CD4-positive, alpha-beta T cell (primary cell): ENCODE measurements at regions not wholly inside any gene's neighbourhood (a gene's known extent, or its start where the extent isn't known, plus 50 kb on each side); places are given as distances from the start of the nearest gene placed in this dataset.

Source experiments
- ATAC-seq: fragments of 200-7000 bp; cut with Tn5 transposase; one replicate; pipeline ENCODE4 v1.10.0; 2022; ENCODE audit warnings: mild to moderate bottlenecking; ENCODE audit not compliant: poor library complexity
- CTCF ChIA-PET: fragments of 350-600 bp; sonication (Branson Sonifier 250); formaldehyde crosslinking; loops from one replicate; lab custom pipeline; 2021; ENCODE audit warnings: antibody characterized with exemption, inconsistent platforms; lab: Charles Lee
- POLR2A ChIA-PET: fragments of 350-600 bp; sonication (Branson Sonifier 250); formaldehyde crosslinking; loops from one replicate; lab custom pipeline; 2021; ENCODE audit warnings: antibody characterized with exemption, inconsistent platforms; lab: Charles Lee
- DNase-seq, 14 experiments: peaks; one replicate each; pipeline ENCODE4 v3.0.0-alpha.2; 2013 to 2020; ENCODE audit warnings: mixed read lengths in 2 of 14
- H3K27ac ChIP-seq, 2 donors: one replicate each; pipeline versions ENCODE4 v1.5.1 to v1.7.0; 2013; ENCODE audit warnings: low read length in 2 of 2, low read depth in 1 of 2, mild to moderate bottlenecking in 1 of 2
- H3K27me3 ChIP-seq, 2 experiments: 1 replicate in 1 of 2; 2 replicates in 1 of 2; pipeline versions ENCODE4 v1.6.1 to v1.7.0; 2013; ENCODE audit warnings: low read length in 2 of 2, control low read depth in 1 of 2, mild to moderate bottlenecking in 1 of 2, moderate library complexity in 1 of 2; ENCODE audit not compliant: insufficient read depth in 2 of 2, control insufficient read depth in 1 of 2
- H3K36me3 ChIP-seq: one replicate; pipeline ENCODE4 v1.6.1; 2013; ENCODE audit warnings: low read length, control low read depth; ENCODE audit not compliant: insufficient read depth
- H3K4me1 ChIP-seq: one replicate; pipeline ENCODE4 v1.6.1; 2013; ENCODE audit warnings: low read length, control low read depth; ENCODE audit not compliant: insufficient read depth
- H3K4me3 ChIP-seq: one replicate; pipeline ENCODE4 v1.5.1; 2013; ENCODE audit warnings: mild to moderate bottlenecking, low read length, moderate library complexity
- H3K9me3 ChIP-seq, 2 experiments: 1 replicate in 1 of 2; 2 replicates in 1 of 2; pipeline versions ENCODE4 v1.6.1 to v1.7.0; 2013; ENCODE audit warnings: low read length in 2 of 2, mild to moderate bottlenecking in 2 of 2, control low read depth in 1 of 2, moderate library complexity in 1 of 2; ENCODE audit not compliant: control insufficient read depth in 1 of 2, insufficient read depth in 1 of 2
- H3K27ac Mint-ChIP-seq: one replicate; pipeline ENCODE4 v1.8.0; 2020; ENCODE audit warnings: mixed read lengths
- H3K27me3 Mint-ChIP-seq: one replicate; pipeline ENCODE4 v1.8.0; 2021; ENCODE audit warnings: mixed read lengths
- H3K36me3 Mint-ChIP-seq: one replicate; pipeline ENCODE4 v1.8.0; 2021; ENCODE audit warnings: low read depth, mixed read lengths
- H3K4me1 Mint-ChIP-seq: one replicate; pipeline ENCODE4 v1.8.0; 2021; ENCODE audit warnings: low read depth, mixed read lengths
- H3K4me3 Mint-ChIP-seq: one replicate; pipeline ENCODE4 v1.8.0; 2020; ENCODE audit warnings: mild to moderate bottlenecking, mixed read lengths
- H3K9me3 Mint-ChIP-seq: one replicate; pipeline ENCODE4 v1.8.0; 2020; ENCODE audit warnings: mixed read lengths
- intact Hi-C, 2 experiments: fragments of 100-400 bp; cut with DNase I in 1 of 2; cut with micrococcal nuclease in 1 of 2; formaldehyde crosslinking; loops; one replicate each; pipeline versions ENCODE4 v1.15.1 to v1.9.0; 2023 to 2025; cut with DNase I, micrococcal nuclease
- TF ChIP-seq, protein P1 (sequence below): fragments of 200-600 bp; IDR thresholded peaks from one replicate; pipeline ENCODE4 v1.8.0; 2022; ENCODE audit warnings: antibody characterized with exemption, mild to moderate bottlenecking

DNA sequence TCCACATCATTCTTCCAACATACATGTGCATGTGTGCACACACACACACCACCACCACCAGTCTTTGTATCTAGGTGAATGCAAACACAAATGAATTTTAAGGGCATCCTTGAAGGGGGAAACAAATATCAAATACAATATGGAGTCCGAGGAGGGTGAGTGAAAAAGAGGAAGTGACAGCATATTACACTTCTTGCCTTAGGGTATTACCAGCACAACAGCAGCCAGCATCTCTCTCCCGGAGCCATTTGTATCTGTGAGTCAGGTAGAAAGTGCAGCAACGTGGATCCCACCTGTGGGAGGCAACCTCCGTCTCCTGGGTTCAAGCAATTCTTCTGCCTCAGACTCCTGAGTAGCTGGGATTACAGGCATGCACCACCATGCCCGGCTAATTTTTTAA, 483.2 kb downstream of the SMARCA1 start:
- no peak for ATAC-seq
- H3K27me3 Mint-ChIP-seq, result no peaks in the 10 kb centered on the region
- no peaks in the 10 kb centered on the region for H3K36me3 Mint-ChIP-seq
- Histone ChIP-seq H3K9me3 (peaks cover 0 to 4% of the 10 kb centered on the region in 2 experiments), H3K36me3 (no peaks in the 10 kb centered on the region), H3K4me3 (no peak overlapping the region), H3K27ac (no peak overlapping the region), H3K4me1 (no peaks in the 10 kb centered on the region), H3K27me3 (no peaks in the 10 kb centered on the region)
- TF ChIP-seq, protein P1, sequence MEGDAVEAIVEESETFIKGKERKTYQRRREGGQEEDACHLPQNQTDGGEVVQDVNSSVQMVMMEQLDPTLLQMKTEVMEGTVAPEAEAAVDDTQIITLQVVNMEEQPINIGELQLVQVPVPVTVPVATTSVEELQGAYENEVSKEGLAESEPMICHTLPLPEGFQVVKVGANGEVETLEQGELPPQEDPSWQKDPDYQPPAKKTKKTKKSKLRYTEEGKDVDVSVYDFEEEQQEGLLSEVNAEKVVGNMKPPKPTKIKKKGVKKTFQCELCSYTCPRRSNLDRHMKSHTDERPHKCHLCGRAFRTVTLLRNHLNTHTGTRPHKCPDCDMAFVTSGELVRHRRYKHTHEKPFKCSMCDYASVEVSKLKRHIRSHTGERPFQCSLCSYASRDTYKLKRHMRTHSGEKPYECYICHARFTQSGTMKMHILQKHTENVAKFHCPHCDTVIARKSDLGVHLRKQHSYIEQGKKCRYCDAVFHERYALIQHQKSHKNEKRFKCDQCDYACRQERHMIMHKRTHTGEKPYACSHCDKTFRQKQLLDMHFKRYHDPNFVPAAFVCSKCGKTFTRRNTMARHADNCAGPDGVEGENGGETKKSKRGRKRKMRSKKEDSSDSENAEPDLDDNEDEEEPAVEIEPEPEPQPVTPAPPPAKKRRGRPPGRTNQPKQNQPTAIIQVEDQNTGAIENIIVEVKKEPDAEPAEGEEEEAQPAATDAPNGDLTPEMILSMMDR, result no peak
- H3K27ac Mint-ChIP-seq, result no peak overlapping the region
- no peaks in the 10 kb centered on the region for H3K4me1 Mint-ChIP-seq
- ChIA-PET CTCF (no interaction called here), POLR2A (no interaction called here)
- H3K4me3 Mint-ChIP-seq, result no peak overlapping the region
- H3K9me3 Mint-ChIP-seq, result no peaks in the 10 kb centered on the region
- no peak for DNase-seq
- intact Hi-C loops, result no loop called here

GRCh38 chrX:129039176-129039575, 484.1 kb downstream of the SMARCA1 start:
- Histone ChIP-seq H3K4me3 (no peak overlapping the region), H3K27ac (no peak overlapping the region), H3K9me3 (peaks cover 0 to 4% of the 10 kb centered on the region in 2 experiments), H3K4me1 (no peaks in the 10 kb centered on the region), H3K36me3 (no peaks in the 10 kb centered on the region), H3K27me3 (no peaks in the 10 kb centered on the region)
- no peaks in the 10 kb centered on the region for H3K36me3 Mint-ChIP-seq
- TF ChIP-seq, protein P1, result no peak
- no peak overlapping the region for H3K4me3 Mint-ChIP-seq
- POLR2A ChIA-PET, result no interaction called here
- H3K4me1 Mint-ChIP-seq, result no peaks in the 10 kb centered on the region
- no peak for ATAC-seq
- intact Hi-C loops, result no loop called here
- no peaks in the 10 kb centered on the region for H3K9me3 Mint-ChIP-seq
- no peaks in the 10 kb centered on the region for H3K27me3 Mint-ChIP-seq
- DNase-seq, result no peak
- CTCF ChIA-PET, result no interaction called here
- H3K27ac Mint-ChIP-seq, result no peak overlapping the region

DNA sequence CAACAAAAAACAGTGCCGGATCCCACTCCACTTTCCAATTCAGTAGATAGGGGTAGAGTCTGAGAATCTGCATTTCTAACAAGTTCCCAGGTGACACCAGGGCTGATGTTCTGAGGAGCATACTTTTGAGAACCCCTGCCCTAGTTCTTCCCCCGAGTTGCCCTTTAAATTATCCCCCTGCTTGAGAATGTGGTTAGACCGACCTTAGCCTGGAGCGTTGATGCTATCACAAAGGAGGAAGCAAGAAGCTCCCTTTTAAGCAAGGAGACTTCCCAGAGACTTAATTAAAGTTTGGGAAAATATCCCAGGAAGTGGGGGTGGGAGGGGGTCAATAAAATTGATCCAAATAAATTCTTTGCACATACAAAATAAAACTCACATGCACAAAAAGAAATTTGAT, 485.9 kb downstream of the SMARCA1 start:
- H3K27ac ChIP-seq, result no peak overlapping the region
- no peaks in the 10 kb centered on the region for H3K4me1 ChIP-seq
- H3K36me3 ChIP-seq, result no peaks in the 10 kb centered on the region
- CTCF ChIA-PET, result no interaction called here
- H3K4me3 Mint-ChIP-seq, result no peak overlapping the region
- intact Hi-C loops, result no loop called here
- H3K4me1 Mint-ChIP-seq, result no peaks in the 10 kb centered on the region
- H3K27me3 Mint-ChIP-seq, result no peaks in the 10 kb centered on the region
- no peak overlapping the region for H3K27ac Mint-ChIP-seq
- no peaks in the 10 kb centered on the region for H3K9me3 Mint-ChIP-seq
- H3K36me3 Mint-ChIP-seq, result no peaks in the 10 kb centered on the region
- POLR2A ChIA-PET, result no interaction called here
- no peak for DNase-seq
- no peaks in the 10 kb centered on the region for H3K9me3 ChIP-seq
- TF ChIP-seq, protein P1, result no peak
- no peak for ATAC-seq
- H3K27me3 ChIP-seq, result no peaks in the 10 kb centered on the region
- H3K4me3 ChIP-seq, result no peak overlapping the region
